ENCODE measurements at regions not wholly inside any gene's neighbourhood (a gene's known extent, or its start where the extent isn't known, plus 50 kb on each side); places are given as distances from the start of the nearest gene placed in this dataset.

GRCh38 chr15:98386561-98386960 is 261.8 kb upstream of the IGF1R start:
- no peak for DNase-seq (ENCODE audit: low read depth in 2 of 2)

GRCh38 chr15:98387866-98388265 is 260.5 kb upstream of the IGF1R start:
- DNase-seq (ENCODE audit: low read depth in 2 of 2): no peak

- DNase-seq (ENCODE audit: low read depth in 2 of 2): no peak
These were observed 257.3 kb upstream of the IGF1R start for GRCh38 chr15:98390946-98391530.

GRCh38 chr15:98391568-98391967 is 256.8 kb upstream of the IGF1R start:
- DNase-seq (ENCODE audit: low read depth in 2 of 2): no peak

DNA sequence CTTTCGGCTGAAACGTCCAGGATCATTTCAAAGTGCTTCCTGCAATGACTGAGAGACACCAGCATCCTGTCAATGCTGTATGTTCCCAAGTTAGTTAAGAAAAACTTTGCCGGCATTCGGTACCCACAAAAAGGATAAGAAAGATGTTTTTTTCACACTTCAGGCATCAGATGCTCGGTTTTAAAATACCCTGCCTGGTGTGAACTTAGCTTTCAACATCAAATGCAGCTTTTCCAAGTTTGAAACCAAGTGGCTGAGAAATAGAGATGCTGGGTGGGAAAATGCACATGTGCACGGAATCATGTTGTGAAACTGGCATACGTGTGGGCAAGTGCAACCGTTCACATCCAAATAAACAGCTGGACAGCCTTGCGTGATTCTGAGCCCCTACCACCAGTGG is 254.9 kb upstream of the IGF1R start:
- no peak for DNase-seq (ENCODE audit: low read depth in 2 of 2)

- DNase-seq (ENCODE audit: low read depth in 2 of 2): no peak
These were observed 253.8 kb upstream of the IGF1R start for GRCh38 chr15:98394546-98394945.

- no peak for DNase-seq (ENCODE audit: low read depth in 2 of 2)
These were observed 252.2 kb upstream of the IGF1R start for GRCh38 chr15:98395974-98396610.

- DNase-seq (ENCODE audit: low read depth in 2 of 2): no peak
These were observed 250.9 kb upstream of the IGF1R start for GRCh38 chr15:98397419-98397818.

GRCh38 chr15:98398056-98398455 is 250.3 kb upstream of the IGF1R start:
- DNase-seq (ENCODE audit: low read depth in 2 of 2): no peak

DNA sequence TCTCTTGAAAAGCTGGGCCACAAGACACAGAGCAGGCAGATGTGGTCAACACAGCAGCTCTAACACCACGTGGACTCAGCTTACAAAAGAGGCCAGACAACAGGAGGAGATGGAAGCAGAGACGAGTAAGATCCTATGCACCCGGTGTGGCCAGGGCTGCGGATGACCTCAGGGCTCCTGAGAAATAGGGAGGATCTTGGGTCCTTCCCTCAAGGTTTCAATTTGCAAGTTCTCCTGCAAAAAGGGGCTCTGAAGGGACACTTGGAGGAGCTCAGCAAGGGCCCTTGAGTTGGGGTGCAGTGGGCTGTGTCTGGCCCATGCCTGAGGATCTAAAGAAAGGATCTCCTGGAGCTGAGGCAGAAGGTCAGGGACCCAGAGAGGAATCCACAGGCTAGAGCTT is 249.5 kb upstream of the IGF1R start:
- DNase-seq (ENCODE audit: low read depth in 2 of 2): no peak

DNA sequence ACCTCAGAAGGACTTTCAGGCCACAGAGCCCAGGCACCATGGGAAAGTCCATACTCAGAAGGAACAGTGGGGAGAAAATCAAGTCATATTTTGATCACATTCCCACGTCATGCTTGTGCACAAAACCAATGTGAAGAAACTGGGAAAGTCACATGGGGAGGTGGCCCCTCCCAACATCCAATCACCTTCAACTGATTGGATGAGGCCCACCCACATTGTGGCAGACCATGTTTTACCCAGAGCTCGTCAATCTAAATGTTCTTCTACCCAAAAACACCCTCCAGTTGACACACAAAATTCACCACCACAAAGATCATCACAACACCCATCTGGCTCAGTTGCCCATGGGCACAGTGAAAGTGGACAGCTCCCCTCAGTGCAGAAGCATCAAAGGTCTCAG is 248.2 kb upstream of the IGF1R start:
- no peak for DNase-seq (ENCODE audit: low read depth in 2 of 2)

- DNase-seq (ENCODE audit: low read depth in 2 of 2): no peak
These were observed 247.3 kb upstream of the IGF1R start for GRCh38 chr15:98401029-98401428.

GRCh38 chr15:98402486-98402885 is 245.9 kb upstream of the IGF1R start:
- DNase-seq (ENCODE audit: low read depth in 2 of 2): no peak

- DNase-seq (ENCODE audit: low read depth in 2 of 2): no peak
These were observed 245.2 kb upstream of the IGF1R start for GRCh38 chr15:98403169-98403568.

- no peak for DNase-seq (ENCODE audit: low read depth in 2 of 2)
These were observed 244.8 kb upstream of the IGF1R start for GRCh38 chr15:98403569-98403968.

GRCh38 chr15:98405013-98405412 is 243.3 kb upstream of the IGF1R start:
- no peak for DNase-seq (ENCODE audit: low read depth in 2 of 2)

- DNase-seq (ENCODE audit: low read depth in 2 of 2): no peak
These were observed 240.1 kb upstream of the IGF1R start for GRCh38 chr15:98408231-98408630.

DNA sequence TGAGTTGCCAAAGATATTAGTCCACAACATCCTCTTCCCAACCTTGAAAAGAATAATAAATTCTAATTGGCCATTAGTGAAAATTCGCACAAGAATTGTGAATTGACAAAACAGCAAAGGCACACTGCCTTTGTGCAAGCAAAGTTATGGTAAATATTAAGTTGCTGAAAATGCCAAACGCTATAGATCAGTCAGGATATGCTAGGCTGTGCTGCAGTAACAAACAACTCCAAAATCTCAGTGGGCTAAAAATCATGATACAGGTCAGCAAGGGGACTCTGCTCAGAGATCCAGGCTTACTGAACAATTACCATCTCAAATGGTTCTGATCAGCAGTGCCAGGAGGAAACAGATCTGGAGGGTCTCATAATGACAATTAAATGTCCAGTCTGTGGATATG is 238.0 kb upstream of the IGF1R start:
- DNase-seq (ENCODE audit: low read depth in 2 of 2): no peak

- DNase-seq (ENCODE audit: low read depth in 2 of 2): no peak
These were observed 235.5 kb upstream of the IGF1R start for GRCh38 chr15:98412852-98413251.

DNA sequence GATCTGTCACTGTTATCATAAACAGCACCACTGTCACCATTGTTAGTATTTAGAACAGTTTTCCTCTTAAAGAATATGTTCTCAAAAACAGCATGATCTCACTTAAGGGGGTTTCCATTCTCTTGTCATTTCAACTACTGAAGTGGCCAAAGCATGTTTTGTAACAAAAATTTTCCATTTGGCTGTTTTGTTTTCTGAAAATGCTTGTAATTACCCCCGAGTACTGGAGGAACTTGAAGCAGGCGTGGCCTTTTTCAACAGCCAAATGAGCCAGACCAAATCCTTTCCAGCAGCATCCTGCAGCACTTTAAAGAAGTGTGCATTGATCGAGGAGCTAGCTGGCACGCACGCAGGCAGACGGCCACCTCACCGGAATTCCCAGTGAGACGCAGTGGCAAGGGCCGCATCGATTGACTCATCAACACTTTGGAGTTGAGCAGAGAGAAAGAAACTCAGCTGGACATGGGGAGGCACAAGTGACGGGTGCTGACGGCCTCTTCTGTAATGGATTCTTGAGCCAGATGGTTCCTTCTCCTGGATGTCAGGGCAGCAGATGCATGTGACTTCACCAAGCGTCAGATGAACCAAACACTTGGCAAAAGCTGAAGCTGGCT is 234.3 kb upstream of the IGF1R start:
- no peak for DNase-seq (ENCODE audit: low read depth in 2 of 2)

GRCh38 chr15:98416222-98416855 is 232.0 kb upstream of the IGF1R start:
- DNase-seq (ENCODE audit: low read depth in 2 of 2): no peak

DNA sequence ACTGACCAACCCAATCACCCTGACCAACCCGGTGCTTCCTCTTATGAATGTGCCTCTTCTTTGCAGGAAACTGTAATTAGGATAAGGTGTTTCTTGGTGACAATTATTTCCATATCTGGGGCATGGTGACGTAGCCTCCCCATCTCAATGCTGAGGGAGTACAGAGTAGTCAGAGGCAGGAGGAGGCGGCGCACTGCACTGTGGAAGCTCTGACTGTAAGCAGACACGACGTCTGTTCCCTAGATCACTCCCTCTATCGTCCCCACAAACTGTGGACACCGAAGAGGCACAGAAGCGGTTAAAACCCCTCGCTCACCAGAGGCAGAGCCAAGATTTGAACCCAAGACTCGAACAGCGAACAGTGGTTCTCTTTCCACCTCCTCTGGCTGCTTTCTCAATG is 231.0 kb upstream of the IGF1R start:
- no peak for DNase-seq (ENCODE audit: low read depth in 2 of 2)

DNA sequence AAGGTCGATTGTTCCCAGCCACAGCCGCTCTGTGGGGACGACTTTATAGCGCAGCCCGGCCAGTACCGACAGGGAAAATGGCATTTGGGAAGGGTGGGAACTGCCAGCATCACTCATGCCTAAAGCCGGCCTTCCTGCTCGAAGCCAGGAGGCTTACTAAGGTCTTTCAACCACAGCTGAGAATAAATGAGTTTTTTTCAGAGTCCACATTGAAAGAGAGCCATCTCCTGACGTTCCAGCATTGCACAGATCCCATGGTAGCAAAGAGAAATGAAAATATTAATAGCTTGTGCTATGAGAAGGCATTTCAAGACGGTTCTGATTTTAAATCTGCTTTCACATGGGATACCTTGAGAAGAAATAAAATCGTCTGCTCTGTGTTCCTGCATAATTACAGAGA is 230.2 kb upstream of the IGF1R start:
- no peak for DNase-seq (ENCODE audit: low read depth in 2 of 2)
